Hematopoietic multipotent progenitor cell treated with erythropoietin and hydrocortisone succinate and interleukin-3 and kit ligand, for 4 days (in vitro differentiated cells): ENCODE measurements at regions not wholly inside any gene's neighbourhood (a gene's known extent, or its start where the extent isn't known, plus 50 kb on each side); places are given as distances from the start of the nearest gene placed in this dataset.
"Not testable (repeated sequence)": the region's sequence is repeated elsewhere in the genome, so short reads cannot be mapped to it uniquely, and the experiment has no call there.

Experiments used
- DNase-seq: peaks from one replicate; pipeline ENCODE4 v3.0.0-alpha.2; 2015

- DNase-seq: no peak
Observed at GRCh38 chr10:64637939-64638338, 1116.7 kb downstream of the REEP3 start.

DNA sequence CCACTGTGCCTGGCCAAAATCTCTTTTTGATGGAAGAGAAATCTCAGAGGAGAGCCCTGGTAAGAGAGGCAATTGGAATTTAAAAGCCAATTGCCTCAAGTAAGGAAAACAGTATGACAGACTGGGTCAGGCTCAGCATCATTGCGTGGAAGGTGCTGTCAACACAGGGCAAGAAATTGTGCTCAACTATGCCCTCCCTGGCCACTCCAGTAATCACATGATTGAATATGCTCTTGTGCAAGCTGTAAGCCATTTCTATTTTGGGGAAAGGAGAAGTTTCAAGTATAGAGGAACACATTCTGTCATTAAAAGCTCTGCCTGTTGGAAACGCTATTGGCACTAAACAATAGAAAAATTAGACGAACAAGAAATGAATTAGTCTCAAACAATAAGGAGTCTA lies 1127.7 kb downstream of the REEP3 start:
- DNase-seq: peak; percentile 73

GRCh38 chr10:64658528-64658927 lies 1137.3 kb downstream of the REEP3 start:
- no peak for DNase-seq

DNA sequence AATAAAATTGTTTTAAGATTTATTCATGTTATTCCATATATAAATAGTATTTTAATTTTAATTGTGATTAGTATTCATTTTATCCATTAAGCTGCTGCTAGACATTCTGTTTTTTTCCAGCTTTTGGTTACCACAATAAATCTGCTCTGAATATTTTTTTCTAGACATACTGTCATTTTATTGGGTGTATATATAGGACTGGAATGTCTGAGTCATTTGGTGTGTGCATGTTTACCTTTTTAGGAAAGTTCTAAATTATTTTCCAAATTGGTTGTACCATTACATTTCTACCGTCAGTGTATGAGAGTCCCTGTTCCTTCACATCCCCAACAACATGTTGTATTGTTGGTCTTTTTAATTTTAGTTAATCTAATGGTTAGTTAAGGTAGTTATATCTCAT lies 1138.1 kb downstream of the REEP3 start:
- DNase-seq: no peak

DNA sequence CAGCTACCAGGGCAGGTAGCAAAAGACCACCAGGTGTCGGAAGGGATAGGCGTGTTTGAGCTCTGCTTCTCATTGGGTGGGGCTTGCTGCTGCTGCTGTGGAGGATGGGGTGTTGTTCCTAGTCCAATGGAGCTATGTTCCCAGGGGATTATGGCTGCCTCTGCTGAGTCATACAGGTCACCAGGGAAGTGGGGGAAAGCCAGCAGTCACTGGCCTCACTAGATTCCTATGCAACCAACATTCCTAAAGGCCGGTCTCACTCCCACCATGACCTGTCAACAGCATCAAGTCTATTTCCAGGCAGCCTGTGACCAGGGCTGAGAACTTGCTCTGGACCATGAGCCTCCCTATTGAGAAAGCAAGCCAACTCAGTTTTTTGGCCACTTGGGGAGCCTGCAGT lies 1160.8 kb downstream of the REEP3 start:
- no peak for DNase-seq

GRCh38 chr10:64690194-64690593 lies 1169.0 kb downstream of the REEP3 start:
- DNase-seq: no peak

DNA sequence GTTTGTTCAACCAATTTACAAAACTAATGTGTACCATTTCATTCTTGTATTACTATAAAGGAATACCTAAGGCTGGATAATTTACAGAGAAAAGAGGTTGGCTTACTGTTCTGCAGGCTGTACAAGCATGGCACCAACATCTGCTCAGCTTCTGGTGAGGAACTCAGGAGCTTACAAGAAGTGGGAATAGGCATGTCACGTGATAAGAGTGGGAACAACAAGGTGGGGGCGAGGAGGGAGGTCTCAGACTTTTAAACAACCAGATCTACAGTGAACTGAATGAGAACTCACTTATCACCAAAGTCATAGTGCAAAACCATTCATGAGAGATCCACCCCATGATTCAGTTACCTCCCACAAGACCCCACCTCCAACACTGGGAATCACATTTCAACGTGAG lies 1178.0 kb downstream of the REEP3 start:
- DNase-seq: no peak

DNA sequence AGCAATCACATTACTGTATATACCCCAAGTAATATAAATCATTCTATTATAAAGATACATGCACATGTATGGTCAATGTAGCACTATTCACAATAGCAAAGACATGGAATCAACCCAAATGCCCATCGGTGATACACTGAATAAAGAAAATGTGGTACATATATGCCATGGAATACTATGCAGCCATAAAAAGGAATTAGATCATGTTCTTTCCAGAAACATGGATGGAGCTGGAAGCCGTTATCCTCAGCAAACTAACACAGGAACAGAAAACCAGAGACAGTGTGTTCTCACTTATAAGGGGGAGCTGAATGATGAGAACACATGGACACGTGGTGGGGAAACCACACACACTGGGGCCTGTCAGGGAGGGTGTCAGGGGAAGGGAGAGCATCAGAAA lies 1180.9 kb downstream of the REEP3 start:
- DNase-seq: not testable (repeated sequence)

GRCh38 chr10:64708884-64709681 lies 1187.9 kb downstream of the REEP3 start:
- no peak for DNase-seq

DNA sequence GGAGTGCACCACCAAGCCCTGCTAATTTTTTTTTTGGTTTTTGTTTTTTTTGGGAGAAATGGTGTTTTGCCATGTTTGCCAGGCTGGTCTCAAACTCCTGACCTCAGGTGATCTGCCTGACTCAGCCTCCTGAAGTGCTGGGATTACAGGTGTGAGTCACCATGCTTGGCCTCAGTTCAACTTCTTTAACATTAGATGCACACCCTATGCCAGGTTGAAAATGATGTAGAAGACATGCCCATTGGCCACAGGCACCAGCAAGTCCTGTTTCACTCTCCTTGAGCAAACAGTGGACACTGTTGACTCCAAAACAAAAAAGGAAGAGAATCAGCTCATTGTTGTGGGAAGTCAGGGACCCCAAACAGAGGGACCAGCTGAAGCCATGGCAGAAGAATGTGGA lies 1205.3 kb downstream of the REEP3 start:
- no peak for DNase-seq

DNA sequence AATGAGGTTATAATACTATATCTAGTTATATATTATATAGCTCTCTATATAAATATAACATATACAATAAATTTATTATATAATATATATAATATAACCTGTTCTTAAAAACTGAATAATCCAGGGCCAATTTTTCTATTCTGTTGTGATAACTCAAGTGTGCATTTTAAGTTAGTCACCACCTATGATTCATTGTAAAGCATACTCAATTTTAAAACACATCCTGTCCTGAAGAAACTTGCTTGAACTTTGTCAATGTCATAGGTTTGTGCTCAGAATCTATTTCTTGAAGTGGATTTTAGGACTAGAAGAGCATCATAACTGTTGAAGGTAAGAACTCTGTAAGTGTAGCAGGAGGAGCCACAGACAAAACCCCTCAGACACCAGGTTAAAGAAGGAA lies 1209.8 kb downstream of the REEP3 start:
- no peak for DNase-seq

DNA sequence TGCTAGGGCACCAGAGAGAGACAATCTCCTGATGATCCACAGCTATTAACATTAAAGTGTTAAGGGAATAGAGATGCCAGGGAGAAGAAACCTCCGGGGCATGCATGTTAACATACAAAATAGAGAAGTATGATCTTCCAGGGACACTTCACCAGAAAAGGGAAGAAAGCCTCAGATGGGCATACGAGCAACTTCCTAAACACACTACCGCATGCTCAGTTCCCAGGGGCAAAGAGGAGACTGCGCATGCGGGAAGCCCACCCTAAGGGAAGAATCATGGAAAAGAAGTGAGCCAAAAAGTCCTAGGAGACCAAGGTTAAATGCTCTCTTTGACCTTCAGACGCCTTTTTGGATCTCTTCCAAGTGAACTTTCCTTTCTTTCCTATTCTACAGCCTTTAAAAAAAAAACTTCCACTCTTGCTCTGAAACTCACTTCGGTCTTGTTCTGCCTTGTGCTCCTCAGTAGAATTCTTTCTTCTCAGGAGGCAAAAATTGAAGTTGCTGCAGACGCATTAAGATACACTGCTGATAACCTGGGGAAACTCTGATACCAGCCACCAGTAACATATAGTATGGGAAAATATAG lies 1211.3 kb downstream of the REEP3 start:
- peak; percentile 34 for DNase-seq

DNA sequence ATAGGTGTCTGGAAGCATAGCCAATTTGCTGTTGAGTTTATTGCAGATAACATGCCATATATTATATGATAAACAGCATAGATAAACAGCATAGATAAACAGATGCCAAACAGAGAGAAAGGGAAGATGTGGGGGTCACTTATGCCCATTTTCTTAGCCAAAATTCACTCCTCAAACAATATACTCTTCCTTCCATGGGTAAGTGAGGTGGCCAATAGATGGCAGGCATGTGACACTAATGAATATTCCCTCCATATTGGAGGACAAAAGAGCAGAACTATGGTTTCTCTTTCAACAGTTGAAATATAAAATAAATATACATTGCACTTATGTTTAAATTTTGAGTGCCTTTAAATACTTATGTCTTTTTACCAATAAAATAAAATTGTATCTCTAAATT lies 1212.8 kb downstream of the REEP3 start:
- peak; percentile 75 for DNase-seq

DNA sequence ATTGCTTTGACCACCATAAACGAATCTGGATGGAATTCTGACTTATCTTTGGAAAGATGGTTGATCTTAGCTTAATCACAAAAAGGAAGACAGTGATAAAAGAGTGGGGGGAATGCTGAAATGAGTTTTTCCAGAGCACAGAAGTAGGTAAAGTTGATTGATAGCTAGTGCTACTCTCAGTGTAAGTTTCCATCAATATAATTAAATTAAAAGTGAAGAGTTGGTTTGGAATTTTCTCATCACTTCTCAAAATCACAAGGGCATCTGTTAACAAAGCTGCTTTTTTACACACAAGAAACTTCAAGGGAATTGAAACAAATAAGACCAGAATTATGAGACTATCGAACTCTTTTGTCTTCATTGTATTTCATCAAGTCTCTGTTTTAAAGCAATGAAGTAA lies 1217.3 kb downstream of the REEP3 start:
- no peak for DNase-seq

- no peak for DNase-seq
Observed at GRCh38 chr10:64745565-64745964, 1224.4 kb downstream of the REEP3 start.

DNA sequence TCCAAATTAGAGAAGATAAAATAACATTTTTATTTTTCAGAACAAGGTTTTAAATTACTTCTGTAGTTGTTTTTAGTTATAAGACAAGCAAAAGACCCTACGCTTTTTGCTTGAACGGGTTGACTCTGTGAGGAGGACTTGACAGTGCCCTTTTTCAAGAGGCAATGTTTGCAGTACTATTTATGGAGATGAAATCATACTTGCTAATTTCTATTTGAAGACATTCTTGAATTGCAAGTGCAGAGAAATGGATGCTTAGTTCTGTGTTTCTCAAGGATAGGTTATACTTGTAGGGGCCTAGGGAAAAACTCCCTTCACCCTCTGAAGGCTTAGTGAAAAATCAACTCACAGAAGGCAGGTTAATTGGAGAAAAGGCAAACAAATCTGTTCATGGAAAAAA lies 1229.5 kb downstream of the REEP3 start:
- DNase-seq: no peak

- DNase-seq: no peak
Observed at GRCh38 chr10:64753516-64753915, 1232.3 kb downstream of the REEP3 start.

GRCh38 chr10:64760371-64760770 lies 1239.2 kb downstream of the REEP3 start:
- DNase-seq: no peak

DNA sequence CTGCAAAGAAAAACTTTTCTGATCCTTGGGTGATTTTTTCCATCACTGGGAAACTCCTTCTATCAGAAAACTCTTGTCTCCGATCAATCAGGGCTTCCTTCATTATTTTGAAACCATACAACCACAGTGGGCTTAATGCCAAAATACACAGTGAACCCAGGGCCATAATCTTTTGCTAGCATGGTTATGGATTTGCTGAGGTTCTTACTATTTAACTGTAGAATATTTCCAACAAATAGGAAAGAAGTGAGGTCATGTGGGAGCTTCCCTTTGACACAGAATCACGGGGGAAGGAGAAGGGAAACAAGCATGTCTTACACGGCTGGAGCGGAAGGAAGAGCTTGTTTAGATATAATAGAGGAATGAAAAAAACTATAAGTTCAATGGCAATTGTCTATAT lies 1241.7 kb downstream of the REEP3 start:
- no peak for DNase-seq

DNA sequence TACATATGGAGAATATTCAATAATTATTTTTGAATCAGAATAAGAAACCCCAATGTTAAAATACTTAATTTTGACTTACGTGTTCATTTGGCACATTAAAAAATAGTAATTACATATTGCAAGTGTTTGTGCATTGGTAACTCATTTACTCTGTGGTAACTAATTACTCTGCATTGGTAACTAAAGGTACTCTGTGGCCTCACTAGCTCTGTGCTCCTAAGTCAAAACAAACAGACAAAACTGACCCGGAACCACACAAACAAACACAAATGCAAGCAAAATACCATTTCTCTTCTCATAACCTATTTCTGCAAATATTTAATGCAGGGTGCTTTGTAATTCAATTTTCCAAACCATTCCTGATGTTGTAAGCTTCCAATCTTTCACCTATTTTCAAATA lies 1244.3 kb downstream of the REEP3 start:
- DNase-seq: no peak

DNA sequence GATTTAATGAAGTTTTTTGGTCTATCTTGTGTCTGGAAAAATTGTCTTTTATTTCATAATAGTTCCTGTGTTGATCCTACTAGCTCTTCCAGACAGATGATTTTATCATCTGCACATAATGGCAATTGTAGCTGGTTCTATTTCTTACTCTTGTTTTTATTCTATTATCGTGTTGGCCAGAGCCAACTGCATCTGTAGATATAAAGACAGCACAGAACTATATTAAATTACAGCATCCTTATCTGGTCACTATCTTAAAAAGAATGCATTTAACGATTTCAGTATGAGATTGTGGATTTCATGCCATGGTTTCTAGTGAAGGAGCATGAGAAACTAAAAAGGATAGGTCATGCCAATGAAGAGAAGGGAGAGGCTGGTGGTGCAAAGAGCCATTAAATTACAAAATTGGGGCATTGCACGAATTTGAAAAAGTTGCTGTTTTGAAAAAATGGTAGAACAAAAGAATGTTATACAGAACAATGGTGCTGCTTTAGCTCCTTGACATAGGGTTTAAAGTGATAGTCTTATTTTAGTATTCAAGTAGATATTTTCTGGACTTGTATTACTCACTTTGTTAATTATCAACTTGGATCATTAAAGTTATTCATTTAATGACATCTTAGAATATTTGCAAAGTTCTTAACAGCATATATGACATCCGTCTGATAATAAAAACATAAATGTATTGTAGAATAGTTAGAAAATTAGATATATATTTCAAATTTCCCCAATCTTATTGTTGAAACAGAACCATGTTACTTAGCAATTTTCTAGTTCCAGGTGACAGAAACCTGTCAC lies 1250.3 kb downstream of the REEP3 start:
- no peak for DNase-seq

DNA sequence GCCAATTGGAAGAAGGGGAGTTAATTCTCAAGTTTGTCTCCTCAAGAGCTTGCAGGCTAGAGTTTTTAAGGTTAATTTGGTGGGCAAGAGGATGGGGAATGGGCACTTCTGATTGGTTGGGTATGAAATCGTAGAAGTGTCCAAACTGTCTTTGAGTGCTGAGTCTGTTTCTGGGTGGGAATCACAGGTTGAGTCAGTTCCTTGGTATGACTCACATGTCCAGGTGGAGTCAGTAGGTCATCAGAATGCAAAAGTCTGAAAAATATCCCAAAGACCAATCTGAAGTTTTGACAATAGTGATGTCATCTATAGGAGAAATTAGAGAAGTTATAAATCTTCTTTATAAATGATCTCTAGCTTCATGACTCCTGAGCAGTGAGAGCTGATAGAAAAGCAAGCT lies 1252.2 kb downstream of the REEP3 start:
- no peak for DNase-seq

DNA sequence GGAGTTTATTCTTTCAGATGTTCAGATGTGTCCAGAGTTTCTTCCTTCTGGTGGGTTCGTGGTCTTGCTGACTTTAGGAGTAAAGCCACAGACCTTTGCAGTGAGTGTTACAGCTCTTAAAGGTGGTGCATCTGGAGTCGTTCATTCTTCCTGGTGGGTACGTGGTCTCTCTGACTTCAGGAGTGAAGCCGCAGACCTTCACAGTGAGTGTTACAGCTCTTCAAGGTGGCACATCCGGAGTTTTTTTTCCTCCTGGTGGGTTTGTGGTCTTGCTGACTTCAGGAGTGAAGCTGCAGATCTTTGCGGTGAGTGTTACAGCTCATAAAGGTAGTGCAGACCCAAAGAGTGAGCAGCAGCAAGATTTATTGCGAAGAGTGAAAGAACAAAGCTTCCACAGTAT lies 1263.2 kb downstream of the REEP3 start:
- DNase-seq: not testable (repeated sequence)

- DNase-seq: no peak
Observed at GRCh38 chr10:64785816-64786215, 1264.6 kb downstream of the REEP3 start.
